Posterior vena cava (tissue), 2 donors: ENCODE measurements at regions not wholly inside any gene's neighbourhood (a gene's known extent, or its start where the extent isn't known, plus 50 kb on each side); places are given as distances from the start of the nearest gene placed in this dataset.
"Not testable (repeated sequence)": the region's sequence is repeated elsewhere in the genome, so short reads cannot be mapped to it uniquely, and the experiment has no call there.

ENCODE experiments used
- DNase-seq: peaks from one replicate; pipeline ENCODE4 v3.0.0-alpha.2; 2020; ENCODE audit warnings: low spot score
- intact Hi-C, 2 donors: fragments of 100-400 bp; cut with DNase I; formaldehyde crosslinking; loops; one replicate each; pipeline versions ENCODE4 v1.14.1 to v1.14.2; 2022 to 2023
- donor health status: DM: yes; HTN: yes; CAD: no.
- donor health status: DM: yes; HTN: yes; CAD: no.

DNA sequence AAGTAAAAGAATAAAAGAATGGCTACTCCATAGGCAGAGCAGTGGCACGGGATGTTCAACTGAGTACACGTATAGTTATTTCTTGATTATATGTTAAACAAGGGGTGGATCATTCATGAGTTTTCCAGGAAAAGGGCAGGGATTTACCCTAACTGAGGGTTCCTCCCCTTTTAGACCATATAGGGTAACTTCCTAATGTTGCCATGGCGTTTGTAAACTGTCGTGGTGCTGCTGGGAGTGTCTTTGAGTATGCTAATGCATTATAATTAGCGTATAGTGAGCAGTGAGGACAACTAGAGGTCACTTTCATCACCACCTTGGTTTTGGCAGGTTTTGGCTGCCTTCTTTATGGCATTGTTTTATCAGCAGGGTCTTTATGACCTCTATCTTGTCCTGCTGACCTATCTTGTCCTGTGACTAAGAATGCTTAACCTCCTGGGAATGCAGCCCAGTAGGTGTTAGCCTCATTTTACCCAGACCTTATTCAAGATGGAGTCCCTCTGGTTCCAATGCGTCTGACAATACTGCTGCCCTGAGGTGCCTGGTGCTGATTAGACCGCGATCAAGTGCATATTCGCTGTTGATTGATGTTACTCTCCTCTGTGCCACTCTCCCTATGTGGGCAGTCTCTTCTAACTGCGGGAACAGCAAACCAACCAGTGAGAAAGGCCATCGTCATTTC is 67.6 kb upstream of the AMN1 start:
- intact Hi-C loops, result no loop called here
- no peak for DNase-seq

DNA sequence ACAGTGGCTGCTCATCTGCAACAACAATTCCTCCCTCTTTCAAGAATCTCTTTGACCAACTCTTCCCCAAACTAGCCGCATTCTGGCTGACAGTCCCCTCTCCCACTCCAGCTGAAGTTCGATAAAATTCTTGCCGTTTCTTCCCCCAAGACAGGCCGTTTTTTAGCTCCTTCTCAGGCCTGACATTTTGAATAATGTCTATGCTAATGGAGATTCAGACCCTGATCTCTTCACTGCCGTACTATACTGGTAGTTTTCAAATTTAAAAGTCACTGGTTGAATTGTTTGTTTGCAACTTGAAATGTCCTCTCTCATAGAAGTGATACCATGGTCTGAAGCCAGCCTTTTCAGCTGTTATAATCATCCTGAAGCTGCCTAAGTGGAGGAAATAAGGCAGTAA is 65.9 kb upstream of the AMN1 start:
- intact Hi-C loops, result no loop called here
- DNase-seq, result no peak

- intact Hi-C loops, result not testable (repeated sequence)
These were observed 62.4 kb upstream of the AMN1 start for GRCh38 chr12:31791265-31791664.

DNA sequence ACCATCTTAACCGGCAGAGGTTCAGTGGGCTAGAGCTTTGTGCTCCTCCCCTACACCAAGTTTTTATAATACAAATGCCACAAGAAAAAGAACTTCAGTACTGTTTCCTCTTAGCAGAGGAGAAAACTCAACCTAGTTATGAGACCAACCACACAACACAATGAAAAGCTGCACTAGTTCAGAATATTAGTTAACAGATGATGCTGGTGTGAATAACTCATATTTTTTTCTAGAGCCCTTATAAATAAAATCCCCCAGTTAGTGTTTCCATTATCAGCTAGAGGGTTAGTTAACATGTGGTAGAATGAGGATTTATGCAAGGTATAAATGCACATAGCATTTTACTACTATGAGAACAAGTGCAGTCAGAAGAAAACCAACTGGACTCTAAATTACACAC is 61.9 kb upstream of the AMN1 start:
- DNase-seq, result no peak
- intact Hi-C loops, result no loop called here

More at GRCh38 chr12:31791265-31791664, 62.4 kb upstream of the AMN1 start:
- not testable (repeated sequence) for DNase-seq

- intact Hi-C loops, result no loop called here
- no peak for DNase-seq
These were observed 56.5 kb upstream of the AMN1 start for GRCh38 chr12:31785318-31785717.

DNA sequence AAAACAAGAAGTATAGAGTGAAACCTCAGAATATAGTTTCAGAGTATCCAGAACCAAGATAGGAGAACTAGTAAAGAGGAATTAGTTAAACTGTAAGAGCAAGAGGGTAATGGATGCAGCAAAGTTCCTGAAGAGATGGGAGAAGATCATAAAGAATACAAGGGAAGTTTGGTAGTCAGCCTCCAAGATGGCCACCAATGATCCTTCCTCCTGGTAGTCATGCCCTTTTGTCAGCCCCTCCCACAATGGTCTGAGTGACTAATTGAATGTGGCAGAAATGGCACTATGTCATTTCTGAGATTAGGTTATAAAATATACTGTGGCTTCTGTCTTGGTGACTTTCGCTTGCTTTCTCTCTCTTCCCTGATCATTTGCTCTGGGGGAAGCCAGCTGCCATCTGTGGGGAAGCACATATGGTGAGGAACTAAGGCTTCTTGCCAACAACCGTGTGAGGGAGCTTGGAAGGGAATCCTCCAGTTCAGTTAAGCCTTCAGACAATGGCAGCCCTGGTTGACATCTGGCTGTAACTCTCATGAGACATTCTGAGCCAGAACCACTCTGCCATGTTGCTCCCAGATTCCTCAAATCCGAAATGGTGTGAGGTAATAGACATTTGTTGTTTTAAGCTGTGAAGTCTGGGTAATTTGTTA is 55.3 kb upstream of the AMN1 start:
- intact Hi-C loops, result no loop called here
- DNase-seq, result no peak

DNA sequence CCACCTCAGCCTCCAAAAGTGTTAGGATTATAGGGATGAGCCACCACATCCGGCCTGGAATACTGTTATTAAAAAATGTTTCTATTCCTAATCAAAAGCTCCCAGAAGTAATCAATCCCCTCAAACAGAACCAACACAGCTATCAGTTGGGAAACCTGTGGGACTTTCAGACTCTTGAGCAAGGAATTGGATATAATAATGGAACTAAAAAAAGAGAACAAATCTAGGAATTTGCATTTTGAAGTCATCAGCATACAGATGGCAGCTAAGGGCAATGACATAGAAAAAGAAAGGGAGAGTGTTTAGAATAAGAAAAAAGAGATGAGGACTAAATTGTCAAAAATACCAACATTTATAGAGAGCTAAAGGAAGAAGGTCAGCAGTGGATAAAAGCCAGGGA is 54.7 kb upstream of the AMN1 start:
- intact Hi-C loops, result no loop called here
- no peak for DNase-seq

GRCh38 chr12:31781894-31782540 is 53.2 kb upstream of the AMN1 start:
- intact Hi-C loops, result no loop called here
- no peak for DNase-seq

GRCh38 chr12:31780096-31780495 is 51.3 kb upstream of the AMN1 start:
- DNase-seq, result no peak
- intact Hi-C loops, result no loop called here

DNA sequence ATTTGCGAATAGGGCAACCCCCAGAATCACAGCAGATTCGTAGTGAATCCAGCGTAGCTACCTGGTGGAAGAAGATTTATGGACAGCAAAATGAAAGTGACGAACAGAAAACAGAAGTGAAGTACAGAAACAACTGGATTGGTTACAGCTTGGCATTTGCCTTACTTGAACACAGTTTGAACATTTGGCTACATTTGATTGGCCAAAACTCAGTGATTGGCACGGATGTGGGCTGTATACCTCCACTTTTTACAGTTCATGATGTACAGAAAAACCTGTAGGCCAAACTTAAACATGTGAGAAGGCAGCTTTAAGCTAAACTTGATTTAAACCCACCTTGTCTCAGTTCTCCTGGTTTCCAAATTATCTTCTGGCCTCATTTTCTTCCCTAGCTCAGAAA is 49.9 kb upstream of the AMN1 start:
- no peak for DNase-seq
- intact Hi-C loops, result no loop called here
